Right lobe of liver (tissue), 4 donors: ENCODE measurements at regions not wholly inside any gene's neighbourhood (a gene's known extent, or its start where the extent isn't known, plus 50 kb on each side); places are given as distances from the start of the nearest gene placed in this dataset.

Experiments used
- POLR2A ChIP-seq: fragments of 450-650 bp; IDR thresholded peaks from one replicate; pipeline ENCODE4 v1.6.1; 2017; ENCODE audit warnings: antibody characterized with exemption, mild to moderate bottlenecking
- TF ChIP-seq, protein P1 (sequence below), 4 donors: fragments of 200-600 bp in 3 of 4; fragments of 450-650 bp in 1 of 4; IDR thresholded peaks; one replicate each; pipeline versions ENCODE4 v1.5.1 to v1.8.0; 2016 to 2022; ENCODE audit warnings: antibody characterized with exemption in 4 of 4, mild to moderate bottlenecking in 2 of 4
- donor health status: DM: no; HTN: no; CAD: no.
- donor health status: DM: no; HTN: no; CAD: no.
- donor health status: DM: no; HTN: yes; CAD: no.

DNA sequence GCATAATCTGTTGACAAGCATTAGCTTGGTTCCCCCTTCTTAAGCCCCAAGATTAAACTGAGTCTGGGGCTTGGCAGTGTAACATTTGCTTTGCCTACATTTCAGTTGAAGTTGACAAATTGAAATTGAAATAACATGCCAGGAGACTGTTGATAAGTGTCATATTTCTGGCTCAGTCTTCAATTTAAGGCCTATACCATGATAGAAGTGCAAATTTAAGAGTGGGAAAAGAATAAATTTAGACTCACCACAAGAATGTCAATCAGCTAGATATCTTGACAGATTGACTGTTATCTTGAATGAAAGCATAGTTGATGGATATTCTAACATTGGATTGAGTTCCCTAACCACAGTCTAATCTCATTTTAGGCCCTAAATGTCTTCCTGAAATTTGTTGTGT, 117.6 kb downstream of the MAGEB17 start:
- TF ChIP-seq, protein P1, sequence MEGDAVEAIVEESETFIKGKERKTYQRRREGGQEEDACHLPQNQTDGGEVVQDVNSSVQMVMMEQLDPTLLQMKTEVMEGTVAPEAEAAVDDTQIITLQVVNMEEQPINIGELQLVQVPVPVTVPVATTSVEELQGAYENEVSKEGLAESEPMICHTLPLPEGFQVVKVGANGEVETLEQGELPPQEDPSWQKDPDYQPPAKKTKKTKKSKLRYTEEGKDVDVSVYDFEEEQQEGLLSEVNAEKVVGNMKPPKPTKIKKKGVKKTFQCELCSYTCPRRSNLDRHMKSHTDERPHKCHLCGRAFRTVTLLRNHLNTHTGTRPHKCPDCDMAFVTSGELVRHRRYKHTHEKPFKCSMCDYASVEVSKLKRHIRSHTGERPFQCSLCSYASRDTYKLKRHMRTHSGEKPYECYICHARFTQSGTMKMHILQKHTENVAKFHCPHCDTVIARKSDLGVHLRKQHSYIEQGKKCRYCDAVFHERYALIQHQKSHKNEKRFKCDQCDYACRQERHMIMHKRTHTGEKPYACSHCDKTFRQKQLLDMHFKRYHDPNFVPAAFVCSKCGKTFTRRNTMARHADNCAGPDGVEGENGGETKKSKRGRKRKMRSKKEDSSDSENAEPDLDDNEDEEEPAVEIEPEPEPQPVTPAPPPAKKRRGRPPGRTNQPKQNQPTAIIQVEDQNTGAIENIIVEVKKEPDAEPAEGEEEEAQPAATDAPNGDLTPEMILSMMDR (IDR thresholded peaks at IDR 0.05) = no peak
- TF ChIP-seq POLR2A = no peak
